Keratinocyte (primary cell): ENCODE measurements at regions not wholly inside any gene's neighbourhood (a gene's known extent, or its start where the extent isn't known, plus 50 kb on each side); places are given as distances from the start of the nearest gene placed in this dataset.

Source experiments
- CTCF ChIP-seq, 3 experiments: IDR thresholded peaks in 1 of 3; conservative IDR thresholded peaks in 1 of 3; optimal IDR thresholded peaks in 1 of 3; 2 replicates in 2 of 3; 3 replicates in 1 of 3; pipeline versions ENCODE3 to v1.5.1; 2011; ENCODE audit warnings: low read length in 3 of 3, mild to moderate bottlenecking in 3 of 3, moderate library complexity in 2 of 3, control low read depth in 1 of 3, inconsistent platforms in 1 of 3; ENCODE audit not compliant: insufficient read depth in 2 of 3; ENCODE audit errors: extremely low read depth in 1 of 3
- EZH2 ChIP-seq: IDR thresholded peaks from one replicate; pipeline ENCODE4 v1.6.1; 2012; ENCODE audit warnings: inconsistent platforms, mild to moderate bottlenecking, low read length, moderate library complexity

GRCh38 chr15:25178835-25179672, 224.3 kb downstream of the SNRPN start:
- TF ChIP-seq EZH2: no peak
- TF ChIP-seq CTCF (optimal IDR thresholded peaks at IDR 0.05 in 1 of 3, IDR thresholded peaks at IDR 0.05 in 1 of 3, conservative IDR thresholded peaks at IDR 0.05 in 1 of 3; ENCODE audit: extremely low read depth in 1 of 3, insufficient read depth in 2 of 3, low read length in 3 of 3): no peak
